Right lung (tissue), 2 donors: ENCODE measurements at regions not wholly inside any gene's neighbourhood (a gene's known extent, or its start where the extent isn't known, plus 50 kb on each side); places are given as distances from the start of the nearest gene placed in this dataset.

Experiments
- DNase-seq, 2 donors: peaks; one replicate each; pipeline ENCODE4 v3.0.0-alpha.2; 2013

DNA sequence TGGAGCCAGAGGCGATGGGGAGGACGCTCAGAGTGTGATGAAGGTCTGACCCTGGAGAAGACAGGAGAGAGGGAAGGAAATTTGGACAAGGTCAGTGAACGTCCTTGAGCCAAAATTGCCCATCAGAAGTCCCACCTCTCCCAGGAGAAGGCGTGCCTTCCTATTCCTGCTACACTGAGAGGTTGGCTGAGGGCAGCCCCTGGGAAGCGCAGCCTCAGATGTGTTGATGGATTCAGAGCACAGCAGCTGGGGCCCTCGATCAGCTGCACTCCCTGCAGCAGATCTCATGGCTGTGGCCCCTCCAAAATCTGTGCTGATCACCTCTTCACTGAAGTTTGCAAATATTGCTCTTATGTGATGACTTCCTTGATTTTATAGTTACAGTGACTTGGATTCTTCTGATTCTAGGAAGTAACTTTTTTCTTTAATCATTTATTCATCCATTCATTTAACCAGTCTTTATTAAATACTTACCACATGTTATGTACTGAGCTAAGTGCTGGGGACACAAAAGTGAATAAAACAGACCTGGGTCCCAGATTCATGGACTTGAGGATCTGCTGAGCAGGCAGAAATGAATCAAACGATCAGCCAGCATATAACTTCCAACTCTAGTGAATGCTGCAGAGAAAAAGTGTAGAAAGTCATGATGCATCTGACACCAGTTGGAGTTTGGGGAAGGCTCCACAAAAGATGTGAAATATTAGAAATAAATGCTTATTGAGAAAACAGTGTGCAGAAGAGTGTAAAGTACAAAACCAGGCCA is 69.6 kb upstream of the ARMC2 start:
- no peak for DNase-seq

DNA sequence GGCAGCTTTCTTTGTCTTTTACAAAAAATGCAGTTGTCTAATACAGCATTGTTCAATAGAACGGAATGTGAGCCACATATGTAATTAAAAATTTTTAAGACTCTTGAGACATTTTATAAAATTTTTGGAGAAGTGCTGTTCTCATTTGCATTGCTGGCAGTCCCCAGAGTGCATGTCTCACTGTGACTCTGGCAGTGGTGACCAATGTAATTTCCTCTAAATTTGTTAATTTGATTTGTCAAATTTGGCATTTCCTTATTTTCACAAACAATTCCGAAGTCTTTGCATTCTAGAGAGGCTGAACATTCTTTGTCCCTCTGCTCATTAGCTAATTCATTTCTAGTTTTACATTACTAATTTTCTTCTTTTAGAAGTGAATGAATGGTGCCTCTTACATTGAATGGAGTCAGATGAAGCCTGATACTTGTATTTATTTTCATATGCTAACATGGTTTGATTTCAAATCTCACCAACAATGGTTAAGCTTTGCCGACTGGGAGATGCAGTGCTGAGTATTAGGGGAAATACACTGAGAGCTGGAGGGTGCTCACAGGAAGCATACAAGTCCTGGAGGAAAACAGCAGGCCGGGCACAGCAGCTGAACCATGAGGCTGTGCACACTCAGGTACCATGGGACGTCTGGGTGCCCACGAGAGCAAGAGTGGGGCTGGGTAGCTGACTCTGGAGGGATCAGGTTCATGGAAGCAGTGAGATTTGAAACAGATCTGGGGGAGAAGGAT is 68.5 kb upstream of the ARMC2 start:
- DNase-seq: no peak

DNA sequence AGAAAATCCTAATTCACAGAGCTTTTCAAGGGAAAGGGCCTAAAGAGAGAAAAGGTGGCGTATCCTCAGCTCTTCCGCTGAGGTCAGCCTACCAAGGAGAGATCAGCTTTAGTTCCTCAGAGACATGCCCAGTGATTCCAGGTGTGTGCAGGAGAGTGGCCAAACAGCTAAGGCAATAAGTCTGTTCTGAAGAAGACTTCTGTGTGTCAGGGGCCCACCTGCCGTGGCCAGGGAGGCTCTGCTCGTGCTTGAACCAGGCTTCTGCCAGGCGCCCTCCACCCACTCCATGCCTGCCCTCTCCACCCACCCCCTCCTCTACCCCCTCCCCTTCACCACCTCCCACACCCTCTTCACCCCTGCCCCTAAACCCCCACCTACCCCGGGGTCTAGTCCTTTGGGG is 67.4 kb upstream of the ARMC2 start:
- DNase-seq: no peak

DNA sequence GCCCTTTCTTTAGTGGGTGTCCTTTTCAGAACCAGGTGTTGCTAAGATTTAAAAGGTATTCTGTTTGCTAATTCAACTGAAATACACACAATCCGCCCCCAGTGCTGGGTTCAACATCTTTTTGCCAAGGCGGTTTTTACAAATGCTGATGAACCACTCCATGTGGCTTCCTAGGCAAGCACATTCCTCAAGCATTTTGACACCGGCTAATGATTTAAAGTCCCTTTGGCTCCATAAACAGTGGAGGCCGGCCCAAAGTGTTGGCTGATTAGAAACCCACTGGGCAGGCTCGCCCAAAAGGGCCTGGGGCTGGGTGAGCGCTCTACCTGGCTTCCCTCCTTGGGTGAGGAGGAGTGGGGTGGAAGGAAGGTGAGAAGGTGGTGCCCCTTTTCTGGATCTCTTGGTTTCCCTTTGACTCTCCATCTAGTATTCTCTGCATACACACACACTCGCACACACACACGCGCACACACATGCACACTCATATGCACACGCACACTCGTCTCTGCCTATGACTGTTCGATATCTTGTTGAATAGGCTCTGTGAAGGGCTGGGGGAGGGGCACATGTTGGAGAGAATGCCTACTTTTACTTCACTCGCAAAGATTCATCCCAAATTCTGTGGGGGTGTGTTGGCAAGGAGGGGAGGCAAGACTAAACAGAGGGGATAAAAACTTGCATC is 66.7 kb upstream of the ARMC2 start:
- DNase-seq: peak; percentile 25 to 27

DNA sequence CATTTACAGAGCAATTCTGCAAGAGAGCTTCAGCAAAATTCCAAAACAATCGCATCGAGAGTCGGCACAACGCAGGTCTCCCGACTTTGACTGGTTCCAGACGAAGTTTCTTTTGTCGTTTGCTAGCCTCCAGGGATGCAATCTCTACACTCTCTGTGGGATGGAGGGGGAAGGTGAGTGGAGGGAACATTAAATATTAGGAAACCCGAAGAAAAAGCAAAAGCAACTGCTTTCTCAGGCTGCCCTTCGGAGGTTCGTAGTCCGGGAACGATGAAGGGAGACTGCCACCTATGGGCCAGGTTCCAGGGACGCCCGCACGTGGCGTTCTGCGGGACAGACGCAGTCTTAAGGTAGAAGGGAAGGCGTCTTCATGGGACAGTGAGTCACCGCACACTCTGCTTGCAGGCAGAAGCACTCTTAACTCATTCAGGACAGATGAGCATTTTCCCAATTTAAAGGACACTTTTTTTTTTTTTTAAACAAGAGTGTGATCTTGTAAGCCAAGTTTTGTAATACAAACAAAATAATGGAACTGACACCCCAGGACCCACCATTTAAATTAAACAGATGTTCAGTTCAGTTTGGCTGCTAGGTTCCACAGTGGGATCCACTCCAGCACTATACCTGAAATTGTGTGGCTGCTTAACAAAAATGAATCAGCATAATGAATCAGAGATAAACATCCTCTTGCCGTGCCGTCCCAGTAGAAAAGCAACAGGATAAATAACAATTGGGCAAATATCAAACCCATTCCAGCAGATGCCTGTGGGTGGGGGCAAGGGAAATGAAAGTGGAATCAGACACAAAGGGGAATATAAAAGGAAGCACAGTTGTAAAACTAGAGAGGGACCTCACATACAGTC is 65.8 kb upstream of the ARMC2 start:
- peak; percentile 72 to 81 for DNase-seq

DNA sequence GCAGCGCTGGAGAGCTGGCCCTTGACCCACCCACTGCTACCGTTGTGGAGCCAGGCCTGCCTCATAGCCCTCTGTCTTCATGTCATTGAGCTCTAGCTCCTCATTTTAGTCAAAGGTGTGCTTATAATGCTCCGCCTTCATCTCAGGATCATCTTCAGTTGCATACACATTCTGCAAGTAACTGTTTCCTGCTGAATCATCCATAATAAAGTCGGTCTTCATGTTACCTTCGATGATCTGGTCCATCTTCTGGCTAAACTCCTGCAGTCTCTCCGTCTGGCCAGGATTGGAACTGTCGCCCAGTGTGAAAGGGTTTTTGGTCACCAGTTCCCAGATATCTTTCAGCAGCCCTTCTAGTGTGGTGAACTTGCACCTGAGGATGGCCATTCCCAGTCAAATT is 62.6 kb upstream of the ARMC2 start:
- no peak for DNase-seq

DNA sequence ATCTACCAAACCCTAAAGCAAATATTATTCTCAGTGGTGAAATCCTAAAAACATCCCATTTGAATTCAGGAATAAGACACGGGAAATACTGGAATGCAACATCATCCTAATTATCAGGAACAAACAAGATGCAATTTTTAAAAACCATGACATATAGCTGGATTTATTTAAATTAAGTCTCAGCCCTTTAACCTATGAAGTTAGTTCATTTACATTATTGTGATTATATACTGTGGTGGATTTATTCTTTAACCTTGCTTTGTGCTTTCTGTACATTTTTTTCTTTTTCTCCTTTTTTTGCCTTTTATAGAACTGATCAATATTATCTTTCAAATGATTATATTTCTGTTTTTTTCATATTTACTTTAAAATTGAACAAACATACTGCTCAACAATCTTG is 59.8 kb upstream of the ARMC2 start:
- DNase-seq: no peak

DNA sequence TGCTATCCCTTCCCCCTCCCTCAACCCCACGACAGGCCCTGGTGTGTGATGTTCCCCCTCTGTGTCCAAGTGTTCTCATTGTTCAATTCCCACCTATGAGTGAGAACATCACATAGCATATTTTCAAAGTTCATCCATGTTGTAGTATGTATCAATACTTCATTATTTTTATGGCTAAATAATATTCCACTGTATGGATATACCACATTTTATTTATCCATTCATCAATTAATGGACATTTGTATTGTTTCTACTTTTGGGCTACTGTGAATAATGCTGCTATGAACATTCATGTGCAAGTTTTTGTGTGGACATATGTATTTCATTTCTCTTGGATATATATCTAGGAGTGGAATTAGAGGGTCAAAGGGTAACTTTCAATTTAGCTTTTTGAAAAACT is 58.7 kb upstream of the ARMC2 start:
- no peak for DNase-seq

DNA sequence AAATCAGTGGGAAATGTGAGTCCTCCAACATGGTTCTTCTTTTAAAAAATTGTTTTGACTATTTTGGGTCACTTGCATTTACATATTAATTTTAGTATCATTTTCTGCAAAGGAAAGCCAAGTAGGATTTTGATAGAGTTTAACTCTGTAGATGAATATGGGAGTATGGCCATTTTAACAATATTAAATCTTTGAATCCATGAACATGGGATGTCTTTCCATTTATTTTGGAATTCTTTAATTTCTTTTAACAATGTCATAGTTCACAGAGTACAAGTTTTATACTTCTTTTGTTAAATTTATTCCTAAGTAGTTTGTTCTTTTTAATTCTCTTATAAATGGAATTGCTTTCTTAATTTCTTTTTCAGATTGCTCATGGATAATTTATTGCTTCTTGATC is 56.5 kb upstream of the ARMC2 start:
- no peak for DNase-seq

DNA sequence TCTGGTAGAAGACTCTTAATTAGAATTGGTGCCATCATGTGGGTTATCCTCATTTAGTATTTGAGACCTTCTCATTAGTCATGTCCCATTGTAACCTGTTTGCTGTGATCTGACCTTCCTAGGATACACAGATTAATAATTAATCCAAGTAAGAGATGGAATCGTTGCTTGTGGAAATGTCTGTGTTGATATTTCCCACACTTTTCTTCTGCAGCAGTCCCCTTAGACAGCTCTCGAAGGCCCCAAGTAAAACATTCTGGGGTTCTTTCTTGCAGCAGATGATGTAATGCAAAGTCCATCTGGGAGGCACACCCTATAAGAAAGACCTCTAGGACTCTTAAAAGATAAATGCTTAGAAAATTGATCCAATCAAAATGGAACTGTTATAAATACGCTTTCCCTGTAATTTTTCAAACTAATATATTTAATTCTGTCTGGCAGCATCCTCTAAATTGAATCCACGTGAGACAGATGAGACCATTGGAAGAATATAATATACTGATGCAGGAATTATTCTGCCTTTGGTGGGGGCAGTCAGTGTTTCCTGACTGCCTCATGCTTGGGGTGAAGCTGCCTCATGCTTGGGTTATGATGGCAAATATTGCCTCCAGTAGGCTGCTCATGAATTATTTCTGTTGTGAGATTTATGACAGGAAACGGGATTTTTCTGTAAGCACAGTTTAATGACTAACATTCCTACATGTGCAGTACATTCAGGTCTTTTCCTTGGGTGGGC is 54.5 kb upstream of the ARMC2 start:
- DNase-seq: no peak

DNA sequence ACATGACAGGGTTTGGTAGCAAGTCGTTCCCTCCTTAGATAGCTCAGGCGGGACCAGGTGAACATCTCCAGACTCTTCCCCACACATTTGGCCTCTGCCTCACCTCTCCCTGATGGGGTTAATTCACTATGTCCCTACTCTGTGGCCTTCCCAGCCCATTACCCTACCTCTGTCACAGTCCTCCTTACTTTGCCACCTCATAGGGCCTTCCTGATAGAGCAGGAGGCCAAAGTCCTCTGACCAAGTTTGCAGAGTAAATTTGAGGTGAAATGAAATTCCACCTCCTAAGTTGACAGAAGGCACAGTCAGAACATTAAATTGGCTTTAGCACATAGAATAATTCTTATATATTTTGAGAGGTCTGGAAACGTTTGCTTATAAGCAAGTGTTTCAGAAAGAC is 53.1 kb upstream of the ARMC2 start:
- no peak for DNase-seq

DNA sequence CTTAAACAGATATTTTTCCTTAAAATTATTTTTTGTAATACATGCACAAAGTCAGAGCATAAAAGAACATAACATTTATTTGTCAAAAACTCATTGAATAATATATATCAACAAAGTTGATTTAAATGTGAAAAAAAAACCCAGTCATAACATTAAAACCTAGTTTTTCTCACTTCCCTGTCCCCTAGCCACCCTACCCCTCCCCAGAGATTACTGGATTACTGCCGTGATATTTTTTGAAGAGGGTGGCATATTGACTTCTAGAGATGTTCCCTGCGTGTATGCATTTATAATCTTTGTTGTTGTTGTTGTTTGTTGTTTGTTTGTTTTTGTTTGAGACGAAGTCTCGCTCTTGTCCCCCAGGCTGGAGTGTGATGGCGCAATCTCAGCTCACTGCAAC is 52.4 kb upstream of the ARMC2 start:
- no peak for DNase-seq

DNA sequence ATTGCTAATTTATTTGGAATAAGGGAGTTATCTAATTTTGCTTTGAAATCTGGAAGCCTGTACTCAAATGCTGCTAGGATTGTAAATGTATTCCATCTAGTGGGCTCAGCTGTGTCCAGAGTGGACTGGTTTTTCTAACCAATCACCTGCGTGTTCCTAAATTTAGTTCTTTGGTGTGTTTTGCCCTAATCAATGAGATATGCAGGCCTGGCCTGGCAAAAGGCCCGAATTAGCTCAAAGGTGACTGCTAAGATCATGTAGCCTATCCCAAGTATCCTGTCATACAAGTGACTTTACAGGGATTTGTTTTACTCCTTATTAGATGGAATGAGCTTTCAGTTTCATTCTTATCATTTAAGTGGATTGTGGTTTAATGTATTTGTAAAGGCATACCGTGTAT is 51.3 kb upstream of the ARMC2 start:
- DNase-seq: no peak

DNA sequence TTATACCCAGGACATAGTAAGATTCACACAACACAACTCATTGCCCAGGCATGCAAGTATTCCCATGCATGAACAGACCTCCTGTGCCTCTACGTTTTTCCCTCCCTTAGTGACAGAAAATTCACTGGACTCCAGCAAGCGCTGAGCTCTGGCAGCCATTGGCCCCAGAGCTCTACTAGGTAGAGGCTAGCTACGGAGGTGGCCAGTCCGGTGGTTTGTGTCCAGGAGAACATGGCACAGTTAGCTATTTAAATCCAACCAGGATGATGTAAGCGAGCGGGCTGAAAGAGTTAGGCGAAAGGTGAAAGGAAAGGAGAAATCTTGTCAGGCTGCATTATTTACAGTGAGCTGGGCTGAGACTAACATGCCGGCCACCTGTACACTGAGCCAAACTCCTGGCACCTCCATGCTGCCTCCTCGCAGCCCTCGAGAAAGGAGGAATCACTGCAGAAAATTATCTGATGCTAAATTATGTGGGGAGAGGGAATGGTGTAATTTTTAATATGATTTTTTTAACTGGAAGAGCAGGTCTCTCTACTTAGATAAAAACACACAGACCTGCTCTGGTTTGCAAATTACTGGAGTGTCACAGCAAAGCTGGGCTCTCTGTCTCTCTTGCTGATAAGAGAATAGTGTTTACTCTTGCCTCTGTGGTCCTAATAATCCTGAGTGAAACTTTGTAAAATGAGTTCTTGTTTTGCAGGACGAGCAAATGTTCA is 50.1 kb upstream of the ARMC2 start:
- DNase-seq: peak in 1 of 2 donors; percentile 23
